ENCODE measurements at regions not wholly inside any gene's neighbourhood (a gene's known extent, or its start where the extent isn't known, plus 50 kb on each side); places are given as distances from the start of the nearest gene placed in this dataset.

DNA sequence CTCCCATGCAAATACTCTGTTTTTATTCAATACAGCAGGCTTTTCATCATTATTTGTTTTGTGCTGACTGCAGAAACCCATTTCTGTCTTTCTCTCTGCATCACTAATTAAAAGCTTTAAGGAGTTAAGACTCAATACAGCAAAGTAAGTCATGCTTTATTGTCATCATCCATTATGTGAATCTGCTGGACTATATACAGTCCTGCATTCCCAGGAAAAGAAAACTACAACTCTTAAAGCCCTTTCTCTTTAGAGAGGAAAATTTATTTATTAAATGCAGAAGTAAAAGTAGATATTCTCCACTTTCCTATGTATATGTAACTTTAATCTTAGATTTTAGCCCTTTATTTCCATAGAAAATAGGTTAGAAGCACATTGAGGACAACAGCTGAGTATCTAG lies 706.6 kb upstream of the RGMB start:
- no peak overlapping the region for H3K4me2 ChIP-seq (replicated peaks; ENCODE audit: extremely low read depth, low read length, poor library complexity, severe bottlenecking)
- H3K9me3 Mint-ChIP-seq = peaks cover 0 to 3% (median 0%) of the 10 kb centered on the region in 7 donors
- H3K9ac ChIP-seq (ENCODE audit: insufficient read depth, low read length, poor library complexity, severe bottlenecking) = no peak overlapping the region
- no peaks in the 10 kb centered on the region for H3K27me3 ChIP-seq (ENCODE audit: control insufficient read depth in 2 of 2, insufficient read depth in 2 of 2, low read length in 2 of 2)
- no peak overlapping the region for H3K27ac ChIP-seq (ENCODE audit: low read depth in 1 of 2, low read length in 2 of 2)
- H3K36me3 Mint-ChIP-seq = no peaks in the 10 kb centered on the region
- H3K79me2 ChIP-seq (ENCODE audit: insufficient read depth, low read length) = no peaks in the 10 kb centered on the region
- intact Hi-C loops (cut with micrococcal nuclease) = no loop called here
- no peaks in the 10 kb centered on the region for H3K4me1 ChIP-seq (ENCODE audit: control insufficient read depth in 1 of 2, insufficient read depth in 2 of 2, low read length in 2 of 2)
- no peak for DNase-seq
- H3K4me1 Mint-ChIP-seq = no peaks in the 10 kb centered on the region
- no peaks in the 10 kb centered on the region for H3K9me3 ChIP-seq (replicated peaks in 1 of 2; ENCODE audit: control insufficient read depth in 1 of 2, insufficient read depth in 1 of 2, low read length in 2 of 2)
- TF ChIP-seq, protein P1, sequence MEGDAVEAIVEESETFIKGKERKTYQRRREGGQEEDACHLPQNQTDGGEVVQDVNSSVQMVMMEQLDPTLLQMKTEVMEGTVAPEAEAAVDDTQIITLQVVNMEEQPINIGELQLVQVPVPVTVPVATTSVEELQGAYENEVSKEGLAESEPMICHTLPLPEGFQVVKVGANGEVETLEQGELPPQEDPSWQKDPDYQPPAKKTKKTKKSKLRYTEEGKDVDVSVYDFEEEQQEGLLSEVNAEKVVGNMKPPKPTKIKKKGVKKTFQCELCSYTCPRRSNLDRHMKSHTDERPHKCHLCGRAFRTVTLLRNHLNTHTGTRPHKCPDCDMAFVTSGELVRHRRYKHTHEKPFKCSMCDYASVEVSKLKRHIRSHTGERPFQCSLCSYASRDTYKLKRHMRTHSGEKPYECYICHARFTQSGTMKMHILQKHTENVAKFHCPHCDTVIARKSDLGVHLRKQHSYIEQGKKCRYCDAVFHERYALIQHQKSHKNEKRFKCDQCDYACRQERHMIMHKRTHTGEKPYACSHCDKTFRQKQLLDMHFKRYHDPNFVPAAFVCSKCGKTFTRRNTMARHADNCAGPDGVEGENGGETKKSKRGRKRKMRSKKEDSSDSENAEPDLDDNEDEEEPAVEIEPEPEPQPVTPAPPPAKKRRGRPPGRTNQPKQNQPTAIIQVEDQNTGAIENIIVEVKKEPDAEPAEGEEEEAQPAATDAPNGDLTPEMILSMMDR (IDR thresholded peaks at IDR 0.05) = no peak
- H4K20me1 ChIP-seq (ENCODE audit: insufficient read depth, low read length) = no peaks in the 10 kb centered on the region
- H3K36me3 ChIP-seq (replicated peaks in 1 of 2; ENCODE audit: control insufficient read depth in 1 of 2, insufficient read depth in 2 of 2, low read length in 2 of 2) = no peaks in the 10 kb centered on the region
- H3K4me3 Mint-ChIP-seq = no peak overlapping the region
- no peak overlapping the region for H3K4me3 ChIP-seq (replicated peaks in 1 of 3; ENCODE audit: low read depth in 2 of 3, low read length in 3 of 3)
- H3K27ac Mint-ChIP-seq = no peak overlapping the region
- peaks cover 0 to 2% (median 0%) of the 10 kb centered on the region in 3 donors for H3K27me3 Mint-ChIP-seq (ENCODE audit: low read depth in 3 of 3)
- no peak overlapping the region for H2AFZ ChIP-seq (ENCODE audit: insufficient read depth, low read depth, low read length, poor library complexity, severe bottlenecking)

DNA sequence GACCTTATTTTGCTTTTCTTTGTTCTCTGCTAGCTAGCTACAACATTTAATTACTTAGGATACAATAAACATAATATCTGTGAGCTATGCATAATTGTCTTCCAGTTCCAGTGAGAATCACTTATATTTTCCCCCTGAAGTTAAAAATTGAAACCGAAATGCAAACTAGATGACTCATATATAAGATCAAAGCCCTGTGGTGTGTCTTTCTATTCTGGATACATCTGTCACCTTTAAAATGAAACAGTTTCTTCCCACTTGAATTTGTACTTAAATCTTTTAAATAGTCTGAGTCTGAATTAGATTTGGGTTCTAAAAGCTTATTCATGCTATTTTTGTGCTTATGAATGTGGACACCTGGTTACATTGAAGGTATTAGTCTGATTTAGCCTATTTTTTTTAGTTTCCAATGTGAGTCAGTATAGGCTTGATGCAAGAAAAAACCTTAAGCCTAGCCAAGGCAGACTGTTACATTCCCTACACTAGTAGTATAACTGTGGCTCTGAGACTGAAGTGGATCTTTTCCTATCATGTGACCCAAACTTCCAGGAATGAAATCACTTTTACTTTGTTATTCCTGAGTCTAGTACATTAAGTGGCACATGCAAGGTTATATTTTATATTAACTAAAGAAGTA lies 703.5 kb upstream of the RGMB start:
- no peaks in the 10 kb centered on the region for H3K4me1 ChIP-seq (ENCODE audit: control insufficient read depth in 1 of 2, insufficient read depth in 2 of 2, low read length in 2 of 2)
- Mint-ChIP-seq H3K4me1 (no peaks in the 10 kb centered on the region), H3K4me3 (no peak overlapping the region), H3K27ac (no peak overlapping the region), H3K9me3 (peaks cover 0 to 3% (median 0%) of the 10 kb centered on the region in 7 donors), H3K27me3 (ENCODE audit: low read depth in 3 of 3) (peaks cover 0 to 2% (median 0%) of the 10 kb centered on the region in 3 donors), H3K36me3 (no peaks in the 10 kb centered on the region)
- H4K20me1 ChIP-seq (ENCODE audit: insufficient read depth, low read length) = no peaks in the 10 kb centered on the region
- no peaks in the 10 kb centered on the region for H3K27me3 ChIP-seq (ENCODE audit: control insufficient read depth in 2 of 2, insufficient read depth in 2 of 2, low read length in 2 of 2)
- no peaks in the 10 kb centered on the region for H3K79me2 ChIP-seq (ENCODE audit: insufficient read depth, low read length)
- DNase-seq = no peak
- intact Hi-C loops (cut with micrococcal nuclease) = no loop called here
- H3K9me3 ChIP-seq (replicated peaks in 1 of 2; ENCODE audit: control insufficient read depth in 1 of 2, insufficient read depth in 1 of 2, low read length in 2 of 2) = no peaks in the 10 kb centered on the region
- WGBS (ENCODE audit: insufficient coverage) = no CpG with 5 or more reads among the region's 1 CpG
- no peak overlapping the region for H2AFZ ChIP-seq (ENCODE audit: insufficient read depth, low read depth, low read length, poor library complexity, severe bottlenecking)
- TF ChIP-seq, protein P1 (IDR thresholded peaks at IDR 0.05) = no peak
- H3K36me3 ChIP-seq (replicated peaks in 1 of 2; ENCODE audit: control insufficient read depth in 1 of 2, insufficient read depth in 2 of 2, low read length in 2 of 2) = no peaks in the 10 kb centered on the region
- H3K4me3 ChIP-seq (replicated peaks in 1 of 3; ENCODE audit: low read depth in 2 of 3, low read length in 3 of 3) = no peak overlapping the region
- H3K27ac ChIP-seq (ENCODE audit: low read depth in 1 of 2, low read length in 2 of 2) = no peak overlapping the region
- H3K9ac ChIP-seq (ENCODE audit: insufficient read depth, low read length, poor library complexity, severe bottlenecking) = no peak overlapping the region
- H3K4me2 ChIP-seq (replicated peaks; ENCODE audit: extremely low read depth, low read length, poor library complexity, severe bottlenecking) = no peak overlapping the region
